SK-N-SH treated with all-trans-retinoic acid at 6 μM for 48 hours (cell line): ENCODE measurements at regions not wholly inside any gene's neighbourhood (a gene's known extent, or its start where the extent isn't known, plus 50 kb on each side); places are given as distances from the start of the nearest gene placed in this dataset.

ENCODE experiments used
- ATAC-seq: fragments of 200-7000 bp; cut with Tn5 transposase; 3 replicates; pipeline ENCODE4 v1.9.1; 2020; ENCODE audit warnings: mild to moderate bottlenecking, moderate library complexity
- ARNTL ChIP-seq: fragments of 450-650 bp; formaldehyde crosslinking; IDR thresholded peaks from 2 replicates; pipeline ENCODE4 v1.5.0; 2020; ENCODE audit warnings: low read depth, mild to moderate bottlenecking, moderate library complexity, borderline replicate concordance
- CREB5 ChIP-seq: fragments of 250-450 bp; sonication (Bioruptor Pico); IDR thresholded peaks from 2 replicates; pipeline ENCODE4 v1.5.1; 2020; ENCODE audit warnings: low read depth, mild to moderate bottlenecking, moderate library complexity
- CSDC2 ChIP-seq: fragments of 250-450 bp; sonication (Bioruptor Pico); IDR thresholded peaks from 2 replicates; pipeline ENCODE4 v1.5.0; 2020; ENCODE audit warnings: mild to moderate bottlenecking, moderate library complexity
- CSRNP3 ChIP-seq: fragments of 250-450 bp; sonication (Bioruptor Pico); IDR thresholded peaks from 2 replicates; pipeline ENCODE4 v1.5.1; 2021; ENCODE audit warnings: mild to moderate bottlenecking, moderate library complexity
- ESRRG ChIP-seq: fragments of 250-450 bp; sonication (Bioruptor Pico); IDR thresholded peaks from 2 replicates; pipeline ENCODE4 v1.6.1; 2021; ENCODE audit warnings: mild to moderate bottlenecking
- GLIS3 ChIP-seq: fragments of 250-450 bp; sonication (Bioruptor Pico); IDR thresholded peaks from 2 replicates; pipeline ENCODE4 v1.5.0; 2020; ENCODE audit warnings: mild to moderate bottlenecking, moderate library complexity
- OSR1 ChIP-seq: fragments of 250-450 bp; sonication (Bioruptor Pico); IDR thresholded peaks from 2 replicates; pipeline ENCODE4 v1.8.0; 2022; ENCODE audit warnings: moderate library complexity, mild to moderate bottlenecking, inconsistent platforms
- PATZ1 ChIP-seq: fragments of 250-450 bp; sonication (Bioruptor Pico); IDR thresholded peaks from 2 replicates; pipeline ENCODE4 v1.8.0; 2020; ENCODE audit warnings: mild to moderate bottlenecking, moderate library complexity, borderline replicate concordance
- POU6F1 ChIP-seq: fragments of 250-450 bp; sonication (Bioruptor Pico); IDR thresholded peaks from 2 replicates; pipeline ENCODE4 v1.8.0; 2021; ENCODE audit warnings: low read depth, mild to moderate bottlenecking, moderate library complexity, borderline replicate concordance
- RARB ChIP-seq: fragments of 250-450 bp; sonication (Bioruptor Pico); IDR thresholded peaks from 2 replicates; pipeline ENCODE4 v1.8.0; 2021; ENCODE audit warnings: mild to moderate bottlenecking, moderate library complexity
- SNAI2 ChIP-seq: fragments of 250-450 bp; sonication (Bioruptor Pico); IDR thresholded peaks from 2 replicates; pipeline ENCODE4 v1.5.0; 2020; ENCODE audit warnings: mild to moderate bottlenecking, moderate library complexity
- TCF4 ChIP-seq: fragments of 250-450 bp; sonication (Bioruptor Pico); IDR thresholded peaks from 2 replicates; pipeline ENCODE4 v1.8.0; 2021; ENCODE audit warnings: mild to moderate bottlenecking, moderate library complexity, borderline replicate concordance
- TOX ChIP-seq: fragments of 250-450 bp; sonication (Bioruptor Pico); IDR thresholded peaks from 2 replicates; pipeline ENCODE4 v1.8.0; 2021; ENCODE audit warnings: mild to moderate bottlenecking, moderate library complexity, borderline replicate concordance
- TSHZ2 ChIP-seq: fragments of 250-450 bp; sonication (Bioruptor Pico); IDR thresholded peaks from 2 replicates; pipeline ENCODE4 v1.5.0; 2020; ENCODE audit warnings: mild to moderate bottlenecking, moderate library complexity
- ZC3H10 ChIP-seq: fragments of 250-450 bp; sonication (Bioruptor Pico); IDR thresholded peaks from 2 replicates; pipeline ENCODE4 v1.5.1; 2021; ENCODE audit warnings: mild to moderate bottlenecking, moderate library complexity
- ZFP3 ChIP-seq: fragments of 250-450 bp; sonication (Bioruptor Pico); IDR thresholded peaks from 2 replicates; pipeline ENCODE4 v1.5.0; 2020; ENCODE audit warnings: mild to moderate bottlenecking, moderate library complexity
- ZFP30 ChIP-seq: fragments of 450-650 bp; formaldehyde crosslinking; IDR thresholded peaks from 2 replicates; pipeline ENCODE4 v1.5.0; 2022; ENCODE audit warnings: mild to moderate bottlenecking, moderate library complexity
- ZNF565 ChIP-seq: fragments of 450-650 bp; formaldehyde crosslinking; conservative IDR thresholded peaks from 2 replicates; pipeline ENCODE4 v1.5.0; 2020; ENCODE audit warnings: low read depth, mild to moderate bottlenecking, moderate library complexity
- ZNF70 ChIP-seq: fragments of 450-650 bp; formaldehyde crosslinking; IDR thresholded peaks from 2 replicates; pipeline ENCODE4 v1.5.0; 2020; ENCODE audit warnings: mild to moderate bottlenecking, moderate library complexity

GRCh38 chr5:139743804-139744203 lies 51.8 kb upstream of the PSD2 start:
- TF ChIP-seq ZFP3: no peak
- no peak for TF ChIP-seq ZC3H10 (CRISPR knock-in tag)
- no peak for TF ChIP-seq OSR1 (CRISPR knock-in tag)
- no peak for TF ChIP-seq RARB (CRISPR knock-in tag)
- TF ChIP-seq ZNF70 (CRISPR knock-in tag): no peak
- TF ChIP-seq POU6F1 (CRISPR knock-in tag): no peak
- TF ChIP-seq PATZ1 (CRISPR knock-in tag): no peak
- TF ChIP-seq ESRRG (CRISPR knock-in tag): no peak
- no peak for TF ChIP-seq ZFP30 (CRISPR knock-in tag)
- TF ChIP-seq SNAI2: no peak
- TF ChIP-seq CREB5 (CRISPR knock-in tag): no peak
- TF ChIP-seq TCF4: no peak
- no peak for TF ChIP-seq CSRNP3 (CRISPR knock-in tag)
- TF ChIP-seq TOX (CRISPR knock-in tag): no peak
- no peak for TF ChIP-seq TSHZ2 (CRISPR knock-in tag)
- no peak for TF ChIP-seq CSDC2 (CRISPR knock-in tag)
- ATAC-seq: no peak

GRCh38 chr5:139744471-139745131 lies 51.0 kb upstream of the PSD2 start:
- no peak for ATAC-seq
- no peak for TF ChIP-seq ZNF565
- TF ChIP-seq RARB (CRISPR knock-in tag): no peak
- no peak for TF ChIP-seq PATZ1 (CRISPR knock-in tag)
- TF ChIP-seq GLIS3: no peak
- no peak for TF ChIP-seq CSRNP3 (CRISPR knock-in tag)
- no peak for TF ChIP-seq ARNTL
- no peak for TF ChIP-seq ZC3H10 (CRISPR knock-in tag)
- no peak for TF ChIP-seq TCF4
- no peak for TF ChIP-seq CREB5 (CRISPR knock-in tag)
- TF ChIP-seq POU6F1 (CRISPR knock-in tag): no peak
- no peak for TF ChIP-seq TSHZ2 (CRISPR knock-in tag)
- TF ChIP-seq, all 23 proteins: peak for 0
